Neural cell (in vitro differentiated cells): ENCODE measurements at regions not wholly inside any gene's neighbourhood (a gene's known extent, or its start where the extent isn't known, plus 50 kb on each side); places are given as distances from the start of the nearest gene placed in this dataset.

ENCODE experiments used
- H2AFZ ChIP-seq: fragments of 200-600, 300-800 bp; sonication (generic), shearing (Covaris generic); 2 replicates; pipeline ENCODE4 v1.6.0; 2014; ENCODE audit warnings: low read depth, mild to moderate bottlenecking, antibody characterized with exemption, low read length, moderate library complexity
- H3F3A ChIP-seq: fragments of 200-600 bp; shearing (Covaris generic); 2 replicates; pipeline ENCODE4 v1.6.1; 2016; ENCODE audit warnings: mild to moderate bottlenecking, moderate library complexity, mixed read lengths, antibody characterized with exemption, low read length; ENCODE audit not compliant: insufficient read depth, poor library complexity, severe bottlenecking
- H3K27ac ChIP-seq: fragments of 200-600, 300-800 bp; sonication (generic), shearing (Covaris generic); 2 replicates; pipeline ENCODE4 v1.5.1; 2014; ENCODE audit warnings: mild to moderate bottlenecking, low read length, moderate library complexity
- H3K27me3 ChIP-seq: fragments of 300-800, 200-600 bp; sonication (generic), shearing (Covaris generic); 2 replicates; pipeline ENCODE4 v1.6.0; 2014; ENCODE audit warnings: mild to moderate bottlenecking, low read depth, low read length, moderate library complexity; ENCODE audit not compliant: insufficient read depth
- H3K36me3 ChIP-seq: fragments of 300-800, 200-600 bp; sonication (generic), shearing (Covaris generic); 2 replicates; pipeline ENCODE4 v1.5.1; 2014; ENCODE audit warnings: mild to moderate bottlenecking, antibody characterized with exemption, low read length, moderate library complexity; ENCODE audit not compliant: insufficient read depth
- H3K4me2 ChIP-seq: fragments of 300-800, 200-600 bp; sonication (generic), shearing (Covaris generic); 2 replicates; pipeline ENCODE4 v1.6.0; 2014; ENCODE audit warnings: mild to moderate bottlenecking, low read length
- H3K4me3 ChIP-seq: fragments of 300-800, 200-600 bp; sonication (generic), shearing (Covaris generic); 2 replicates; pipeline ENCODE4 v1.5.1; 2014; ENCODE audit warnings: mild to moderate bottlenecking, low read length, moderate library complexity
- H3K79me2 ChIP-seq: fragments of 200-600 bp; shearing (Covaris generic); replicated peaks from 2 replicates; pipeline ENCODE4 v1.6.0; 2014; ENCODE audit warnings: mild to moderate bottlenecking, low read length, moderate library complexity; ENCODE audit not compliant: insufficient read depth
- H3K9ac ChIP-seq: fragments of 300-800, 200-600 bp; sonication (generic), shearing (Covaris generic); 2 replicates; pipeline ENCODE4 v1.6.1; 2016; ENCODE audit warnings: mild to moderate bottlenecking, low read length, mixed read lengths
- H3K9me2 ChIP-seq: fragments of 200-600 bp; shearing (Covaris generic); 2 replicates; pipeline ENCODE4 v1.6.1; 2016; ENCODE audit warnings: mild to moderate bottlenecking, low read length, mixed read lengths; ENCODE audit not compliant: insufficient read depth
- H3K9me3 ChIP-seq: fragments of 200-600, 300-800 bp; sonication (generic), shearing (Covaris generic); 2 replicates; pipeline ENCODE4 v1.6.1; 2016; ENCODE audit warnings: mild to moderate bottlenecking, mixed run types, low read length, moderate library complexity, mixed read lengths
- H4K20me1 ChIP-seq: fragments of 200-600 bp; shearing (Covaris generic); 2 replicates; pipeline ENCODE4 v1.6.1; 2016; ENCODE audit warnings: mild to moderate bottlenecking, mixed run types; ENCODE audit not compliant: insufficient read depth
- EP300 ChIP-seq: fragments of 450-650 bp; conservative IDR thresholded peaks from 2 replicates; pipeline ENCODE4 v1.6.1; 2014; ENCODE audit warnings: antibody characterized with exemption, mild to moderate bottlenecking, moderate library complexity; ENCODE audit not compliant: poor library complexity, severe bottlenecking
- EZH2 ChIP-seq: fragments of 200-600, 300-800 bp; shearing (Covaris generic), sonication (generic); IDR thresholded peaks from 2 replicates; pipeline ENCODE4 v1.6.1; 2014; ENCODE audit warnings: antibody characterized with exemption, low read length, borderline replicate concordance, mild to moderate bottlenecking; ENCODE audit not compliant: insufficient read depth, poor library complexity, severe bottlenecking
- MXI1 ChIP-seq: fragments of 450-650 bp; conservative IDR thresholded peaks from 2 replicates; pipeline ENCODE4 v1.6.1; 2014; ENCODE audit warnings: antibody characterized with exemption, mild to moderate bottlenecking; ENCODE audit not compliant: poor library complexity, severe bottlenecking
- POLR2AphosphoS5 ChIP-seq: IDR thresholded peaks from 2 replicates; pipeline ENCODE4 v1.6.1; 2012
- RAD21 ChIP-seq: fragments of 450-650 bp; conservative IDR thresholded peaks from 2 replicates; pipeline ENCODE4 v1.6.1; 2014; ENCODE audit warnings: antibody characterized with exemption, mild to moderate bottlenecking, moderate library complexity
- SMC3 ChIP-seq: fragments of 450-650 bp; conservative IDR thresholded peaks from 2 replicates; pipeline ENCODE4 v1.6.1; 2014; ENCODE audit warnings: antibody characterized with exemption, mild to moderate bottlenecking, moderate library complexity; ENCODE audit not compliant: poor library complexity
- TAF1 ChIP-seq: IDR thresholded peaks from 2 replicates; pipeline ENCODE4 v1.6.1; 2012; ENCODE audit warnings: low read depth
- TF ChIP-seq, protein P1 (sequence below): fragments of 450-650 bp; IDR thresholded peaks from 2 replicates; pipeline ENCODE4 v1.5.1; 2014; ENCODE audit warnings: antibody characterized with exemption, mild to moderate bottlenecking, moderate library complexity; ENCODE audit not compliant: poor library complexity, severe bottlenecking
- TF ChIP-seq, protein P2 (sequence below): IDR thresholded peaks from 2 replicates; pipeline ENCODE4 v1.6.1; 2012; ENCODE audit warnings: borderline replicate concordance

DNA sequence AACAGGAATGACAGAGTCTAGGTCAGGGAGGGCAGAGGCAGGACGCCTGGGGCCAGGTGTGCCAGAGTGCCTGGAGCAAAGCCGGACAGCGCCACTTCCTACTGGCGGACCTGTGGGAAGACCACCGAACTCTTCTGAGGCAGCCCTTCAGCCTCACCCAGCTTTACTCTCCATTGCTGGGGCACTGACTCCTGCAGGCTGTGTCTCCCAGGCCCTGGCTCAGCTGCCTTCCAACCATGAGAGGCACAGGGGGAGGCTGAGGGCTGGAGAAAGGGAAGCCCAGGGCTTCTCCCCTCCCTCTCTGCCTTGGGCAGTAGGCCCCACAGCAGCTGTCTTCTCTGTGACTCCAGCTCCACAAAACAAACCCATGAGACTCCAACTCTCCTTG lies 139.6 kb upstream of the UNC5B start:
- no peak overlapping the region for H2AFZ ChIP-seq
- TF ChIP-seq, protein P1, sequence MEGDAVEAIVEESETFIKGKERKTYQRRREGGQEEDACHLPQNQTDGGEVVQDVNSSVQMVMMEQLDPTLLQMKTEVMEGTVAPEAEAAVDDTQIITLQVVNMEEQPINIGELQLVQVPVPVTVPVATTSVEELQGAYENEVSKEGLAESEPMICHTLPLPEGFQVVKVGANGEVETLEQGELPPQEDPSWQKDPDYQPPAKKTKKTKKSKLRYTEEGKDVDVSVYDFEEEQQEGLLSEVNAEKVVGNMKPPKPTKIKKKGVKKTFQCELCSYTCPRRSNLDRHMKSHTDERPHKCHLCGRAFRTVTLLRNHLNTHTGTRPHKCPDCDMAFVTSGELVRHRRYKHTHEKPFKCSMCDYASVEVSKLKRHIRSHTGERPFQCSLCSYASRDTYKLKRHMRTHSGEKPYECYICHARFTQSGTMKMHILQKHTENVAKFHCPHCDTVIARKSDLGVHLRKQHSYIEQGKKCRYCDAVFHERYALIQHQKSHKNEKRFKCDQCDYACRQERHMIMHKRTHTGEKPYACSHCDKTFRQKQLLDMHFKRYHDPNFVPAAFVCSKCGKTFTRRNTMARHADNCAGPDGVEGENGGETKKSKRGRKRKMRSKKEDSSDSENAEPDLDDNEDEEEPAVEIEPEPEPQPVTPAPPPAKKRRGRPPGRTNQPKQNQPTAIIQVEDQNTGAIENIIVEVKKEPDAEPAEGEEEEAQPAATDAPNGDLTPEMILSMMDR: no peak
- no peak for TF ChIP-seq RAD21
- TF ChIP-seq, protein P2, sequence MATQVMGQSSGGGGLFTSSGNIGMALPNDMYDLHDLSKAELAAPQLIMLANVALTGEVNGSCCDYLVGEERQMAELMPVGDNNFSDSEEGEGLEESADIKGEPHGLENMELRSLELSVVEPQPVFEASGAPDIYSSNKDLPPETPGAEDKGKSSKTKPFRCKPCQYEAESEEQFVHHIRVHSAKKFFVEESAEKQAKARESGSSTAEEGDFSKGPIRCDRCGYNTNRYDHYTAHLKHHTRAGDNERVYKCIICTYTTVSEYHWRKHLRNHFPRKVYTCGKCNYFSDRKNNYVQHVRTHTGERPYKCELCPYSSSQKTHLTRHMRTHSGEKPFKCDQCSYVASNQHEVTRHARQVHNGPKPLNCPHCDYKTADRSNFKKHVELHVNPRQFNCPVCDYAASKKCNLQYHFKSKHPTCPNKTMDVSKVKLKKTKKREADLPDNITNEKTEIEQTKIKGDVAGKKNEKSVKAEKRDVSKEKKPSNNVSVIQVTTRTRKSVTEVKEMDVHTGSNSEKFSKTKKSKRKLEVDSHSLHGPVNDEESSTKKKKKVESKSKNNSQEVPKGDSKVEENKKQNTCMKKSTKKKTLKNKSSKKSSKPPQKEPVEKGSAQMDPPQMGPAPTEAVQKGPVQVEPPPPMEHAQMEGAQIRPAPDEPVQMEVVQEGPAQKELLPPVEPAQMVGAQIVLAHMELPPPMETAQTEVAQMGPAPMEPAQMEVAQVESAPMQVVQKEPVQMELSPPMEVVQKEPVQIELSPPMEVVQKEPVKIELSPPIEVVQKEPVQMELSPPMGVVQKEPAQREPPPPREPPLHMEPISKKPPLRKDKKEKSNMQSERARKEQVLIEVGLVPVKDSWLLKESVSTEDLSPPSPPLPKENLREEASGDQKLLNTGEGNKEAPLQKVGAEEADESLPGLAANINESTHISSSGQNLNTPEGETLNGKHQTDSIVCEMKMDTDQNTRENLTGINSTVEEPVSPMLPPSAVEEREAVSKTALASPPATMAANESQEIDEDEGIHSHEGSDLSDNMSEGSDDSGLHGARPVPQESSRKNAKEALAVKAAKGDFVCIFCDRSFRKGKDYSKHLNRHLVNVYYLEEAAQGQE: no peak
- H3K9me2 ChIP-seq: no peaks in the 10 kb centered on the region
- H3K4me2 ChIP-seq: no peak overlapping the region
- no peaks in the 10 kb centered on the region for H4K20me1 ChIP-seq
- no peaks in the 10 kb centered on the region for H3K36me3 ChIP-seq
- H3K4me3 ChIP-seq: no peak overlapping the region
- no peaks in the 10 kb centered on the region for H3K79me2 ChIP-seq
- no peaks in the 10 kb centered on the region for H3K27me3 ChIP-seq
- H3K9ac ChIP-seq: no peak overlapping the region
- no peak overlapping the region for H3K27ac ChIP-seq
- no peaks in the 10 kb centered on the region for H3F3A ChIP-seq
- H3K9me3 ChIP-seq: no peaks in the 10 kb centered on the region

- Histone ChIP-seq H3K4me2 (no peak overlapping the region), H3K9me2 (no peaks in the 10 kb centered on the region), H3K79me2 (no peaks in the 10 kb centered on the region), H3K27ac (no peak overlapping the region), H3K9ac (no peak overlapping the region), H3K4me3 (no peak overlapping the region), H3K9me3 (no peaks in the 10 kb centered on the region), H3K27me3 (no peaks in the 10 kb centered on the region), H4K20me1 (no peaks in the 10 kb centered on the region), H3F3A (no peaks in the 10 kb centered on the region), H2AFZ (no peak overlapping the region), H3K36me3 (no peaks in the 10 kb centered on the region)
- TF ChIP-seq EZH2 (no peak), MXI1 (no peak), TAF1 (no peak), RAD21 (no peak), EP300 (no peak), POLR2AphosphoS5 (no peak), SMC3 (no peak)
- TF ChIP-seq, protein P1: no peak
- TF ChIP-seq, protein P2: no peak
These were observed 138.8 kb upstream of the UNC5B start for GRCh38 chr10:71073451-71074175.
